Loucy (cell line): ENCODE measurements at regions not wholly inside any gene's neighbourhood (a gene's known extent, or its start where the extent isn't known, plus 50 kb on each side); places are given as distances from the start of the nearest gene placed in this dataset.

Source experiments
- H2AFZ ChIP-seq: fragments of 200-600 bp; sonication (generic); 2 replicates; pipeline ENCODE4 v1.6.0; 2016; ENCODE audit warnings: antibody characterized with exemption, mild to moderate bottlenecking, low read length, moderate library complexity
- H3F3A ChIP-seq: fragments of 200-600 bp; 2 replicates; pipeline ENCODE4 v1.6.0; 2016; ENCODE audit warnings: antibody characterized with exemption, low read depth, mild to moderate bottlenecking
- H3K27me3 ChIP-seq: fragments of 200-600 bp; sonication (generic); 2 replicates; pipeline ENCODE4 v1.6.1; 2014; ENCODE audit warnings: low read length, mild to moderate bottlenecking; ENCODE audit not compliant: insufficient read depth, poor library complexity, severe bottlenecking
- H3K36me3 ChIP-seq: fragments of 200-600 bp; sonication (generic); 2 replicates; pipeline ENCODE4 v1.6.1; 2016; ENCODE audit warnings: low read length; ENCODE audit not compliant: insufficient read depth
- H3K4me1 ChIP-seq: fragments of 200-600 bp; sonication (generic); 2 replicates; pipeline ENCODE4 v1.5.1; 2014; ENCODE audit warnings: low read length, mild to moderate bottlenecking; ENCODE audit not compliant: insufficient read depth, poor library complexity, severe bottlenecking
- H3K4me2 ChIP-seq: fragments of 200-600 bp; sonication (generic); 2 replicates; pipeline ENCODE4 v1.6.0; 2014; ENCODE audit warnings: antibody characterized with exemption, low read length, low read depth, mild to moderate bottlenecking; ENCODE audit not compliant: poor library complexity, severe bottlenecking
- H3K4me3 ChIP-seq: fragments of 200-600 bp; sonication (generic); 2 replicates; pipeline ENCODE4 v1.5.1; 2014; ENCODE audit warnings: low read length, mild to moderate bottlenecking, mixed read lengths; ENCODE audit not compliant: poor library complexity, severe bottlenecking
- H3K79me2 ChIP-seq: fragments of 200-600 bp; sonication (generic); 2 replicates; pipeline ENCODE4 v1.6.1; 2014; ENCODE audit warnings: low read length; ENCODE audit not compliant: insufficient read depth
- H3K9ac ChIP-seq: fragments of 200-600 bp; sonication (generic); 2 replicates; pipeline ENCODE4 v1.6.0; 2014; ENCODE audit warnings: mild to moderate bottlenecking, low read depth, low read length, moderate library complexity; ENCODE audit not compliant: poor library complexity, severe bottlenecking
- H3K9me2 ChIP-seq: fragments of 200-600 bp; sonication (generic); replicated peaks from 2 replicates; pipeline ENCODE4 v1.6.1; 2016; ENCODE audit warnings: low read depth, low read length, mixed read lengths
- H3K9me3 ChIP-seq: fragments of 200-600 bp; sonication (generic); 2 replicates; pipeline ENCODE4 v1.6.1; 2014; ENCODE audit warnings: mild to moderate bottlenecking, antibody characterized with exemption, low read length, low read depth; ENCODE audit not compliant: insufficient read depth
- H4K20me1 ChIP-seq: fragments of 200-600 bp; sonication (generic); 2 replicates; pipeline ENCODE4 v1.6.0; 2014; ENCODE audit warnings: antibody characterized with exemption, low read length, mild to moderate bottlenecking; ENCODE audit not compliant: insufficient read depth, poor library complexity, severe bottlenecking
- EZH2phosphoT487 ChIP-seq: fragments of 200-600 bp; IDR thresholded peaks from 2 replicates; pipeline ENCODE4 v1.6.1; 2018; ENCODE audit warnings: antibody characterized with exemption, mild to moderate bottlenecking, moderate library complexity, borderline replicate concordance
- TF ChIP-seq, protein P1 (sequence below): fragments of 200-600 bp; sonication (generic); conservative IDR thresholded peaks from 2 replicates; pipeline ENCODE4 v1.5.1; 2014; ENCODE audit warnings: mild to moderate bottlenecking, antibody characterized with exemption, low read length

DNA sequence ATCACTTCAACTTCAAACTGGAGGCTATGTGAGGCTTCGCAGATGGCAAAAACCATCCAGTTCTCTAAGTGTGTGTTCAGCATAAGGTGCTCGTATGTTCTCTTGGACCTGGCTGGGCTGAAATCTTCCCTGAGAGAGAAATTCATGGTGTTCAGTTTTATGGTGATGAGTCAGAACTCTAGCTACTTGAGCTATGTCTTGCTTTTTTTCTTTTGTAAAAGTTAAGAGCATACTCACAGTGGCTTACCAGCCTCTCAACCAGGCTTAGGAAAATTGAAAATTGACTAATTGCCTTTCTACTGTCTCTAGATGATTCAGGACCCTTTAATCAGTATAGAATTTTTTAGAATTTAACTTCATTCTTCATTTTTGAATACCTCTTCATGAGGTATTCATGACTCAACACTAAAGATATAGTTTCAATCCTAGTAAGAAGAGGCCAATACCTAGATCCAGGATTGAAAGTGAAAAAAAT lies 617.5 kb downstream of the TBL1XR1 start:
- H3K9ac ChIP-seq: no peak overlapping the region
- no peak overlapping the region for H3K4me3 ChIP-seq
- TF ChIP-seq, protein P1, sequence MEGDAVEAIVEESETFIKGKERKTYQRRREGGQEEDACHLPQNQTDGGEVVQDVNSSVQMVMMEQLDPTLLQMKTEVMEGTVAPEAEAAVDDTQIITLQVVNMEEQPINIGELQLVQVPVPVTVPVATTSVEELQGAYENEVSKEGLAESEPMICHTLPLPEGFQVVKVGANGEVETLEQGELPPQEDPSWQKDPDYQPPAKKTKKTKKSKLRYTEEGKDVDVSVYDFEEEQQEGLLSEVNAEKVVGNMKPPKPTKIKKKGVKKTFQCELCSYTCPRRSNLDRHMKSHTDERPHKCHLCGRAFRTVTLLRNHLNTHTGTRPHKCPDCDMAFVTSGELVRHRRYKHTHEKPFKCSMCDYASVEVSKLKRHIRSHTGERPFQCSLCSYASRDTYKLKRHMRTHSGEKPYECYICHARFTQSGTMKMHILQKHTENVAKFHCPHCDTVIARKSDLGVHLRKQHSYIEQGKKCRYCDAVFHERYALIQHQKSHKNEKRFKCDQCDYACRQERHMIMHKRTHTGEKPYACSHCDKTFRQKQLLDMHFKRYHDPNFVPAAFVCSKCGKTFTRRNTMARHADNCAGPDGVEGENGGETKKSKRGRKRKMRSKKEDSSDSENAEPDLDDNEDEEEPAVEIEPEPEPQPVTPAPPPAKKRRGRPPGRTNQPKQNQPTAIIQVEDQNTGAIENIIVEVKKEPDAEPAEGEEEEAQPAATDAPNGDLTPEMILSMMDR: no peak
- TF ChIP-seq EZH2phosphoT487: no peak
- no peaks in the 10 kb centered on the region for H3K36me3 ChIP-seq
- H3K4me1 ChIP-seq: no peaks in the 10 kb centered on the region
- H3K79me2 ChIP-seq: no peaks in the 10 kb centered on the region
- H3K9me3 ChIP-seq: no peaks in the 10 kb centered on the region
- H3K27me3 ChIP-seq: no peaks in the 10 kb centered on the region
- no peak overlapping the region for H2AFZ ChIP-seq
- no peak overlapping the region for H3K4me2 ChIP-seq
- H3K9me2 ChIP-seq: no peaks in the 10 kb centered on the region
- no peaks in the 10 kb centered on the region for H3F3A ChIP-seq
- no peaks in the 10 kb centered on the region for H4K20me1 ChIP-seq

DNA sequence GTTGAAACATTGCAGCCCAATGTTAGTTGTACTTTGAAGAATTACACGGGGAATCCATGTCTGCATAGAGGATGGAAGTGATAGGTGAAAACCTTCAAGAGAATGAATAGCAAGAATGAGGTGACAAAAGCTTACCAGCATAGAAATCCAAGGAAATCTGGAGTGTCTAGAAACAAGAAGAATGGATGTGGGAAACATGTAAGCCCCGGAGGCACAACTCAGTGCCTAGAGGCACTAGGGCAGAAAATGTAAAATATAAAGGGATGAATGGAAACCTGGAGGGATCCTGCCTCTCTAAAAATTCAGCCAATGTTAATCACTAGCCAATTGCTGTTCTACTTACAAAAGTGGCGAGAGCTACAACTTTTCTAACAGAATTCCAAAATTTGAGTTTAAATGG lies 619.0 kb downstream of the TBL1XR1 start:
- Histone ChIP-seq H3K79me2 (no peaks in the 10 kb centered on the region), H3K9me3 (no peaks in the 10 kb centered on the region)

DNA sequence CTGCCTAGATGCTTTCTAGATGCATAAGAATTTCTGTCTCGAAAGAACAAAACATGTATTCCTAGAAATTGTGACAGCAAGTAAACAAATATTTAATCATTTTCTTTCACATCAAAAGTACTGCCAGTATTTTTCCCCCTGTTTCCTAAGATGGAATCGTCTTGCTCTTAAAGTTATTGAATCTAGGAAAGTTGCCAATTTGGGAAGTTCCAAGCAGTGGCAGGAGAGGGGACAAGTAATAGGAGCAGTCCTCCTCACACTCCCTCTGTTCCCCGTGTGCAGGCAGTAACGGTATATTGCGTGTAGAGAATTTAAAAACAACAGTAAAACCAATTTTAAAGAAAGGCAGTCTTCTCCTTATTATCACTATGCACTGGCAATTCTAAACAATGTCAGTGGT lies 619.8 kb downstream of the TBL1XR1 start:
- no peak overlapping the region for H3K4me3 ChIP-seq
- H3K4me1 ChIP-seq: no peaks in the 10 kb centered on the region
- H3K9ac ChIP-seq: no peak overlapping the region
- no peaks in the 10 kb centered on the region for H3K79me2 ChIP-seq
- no peaks in the 10 kb centered on the region for H3K27me3 ChIP-seq
- no peaks in the 10 kb centered on the region for H4K20me1 ChIP-seq
- no peak for TF ChIP-seq EZH2phosphoT487
- TF ChIP-seq, protein P1: no peak
- no peak overlapping the region for H3K4me2 ChIP-seq
- H2AFZ ChIP-seq: no peak overlapping the region
- no peaks in the 10 kb centered on the region for H3K9me3 ChIP-seq
- H3K36me3 ChIP-seq: no peaks in the 10 kb centered on the region
- no peaks in the 10 kb centered on the region for H3K9me2 ChIP-seq
- no peaks in the 10 kb centered on the region for H3F3A ChIP-seq

More for the DNA sequence above, 619.0 kb downstream of the TBL1XR1 start:
- no peak overlapping the region for H2AFZ ChIP-seq
- no peak overlapping the region for H3K9ac ChIP-seq
- no peaks in the 10 kb centered on the region for H3K36me3 ChIP-seq
- H3F3A ChIP-seq: no peaks in the 10 kb centered on the region
- H3K4me2 ChIP-seq: no peak overlapping the region
- H3K4me1 ChIP-seq: no peaks in the 10 kb centered on the region
- no peaks in the 10 kb centered on the region for H3K27me3 ChIP-seq
- H3K9me2 ChIP-seq: no peaks in the 10 kb centered on the region
- H3K4me3 ChIP-seq: no peak overlapping the region
- no peak for TF ChIP-seq EZH2phosphoT487
- TF ChIP-seq, protein P1: no peak
- H4K20me1 ChIP-seq: no peaks in the 10 kb centered on the region
